GM19395 (cell line): ENCODE measurements at regions not wholly inside any gene's neighbourhood (a gene's known extent, or its start where the extent isn't known, plus 50 kb on each side); places are given as distances from the start of the nearest gene placed in this dataset.
"Not testable (repeated sequence)": the region's sequence is repeated elsewhere in the genome, so short reads cannot be mapped to it uniquely, and the experiment has no call there.

ENCODE experiments used
- ATAC-seq: cut with Tn5 transposase; IDR thresholded peaks from one replicate; pipeline ENCODE4 v1.9.1; 2021; ENCODE audit warnings: mild to moderate bottlenecking, moderate library complexity; ENCODE audit not compliant: unreplicated experiment

DNA sequence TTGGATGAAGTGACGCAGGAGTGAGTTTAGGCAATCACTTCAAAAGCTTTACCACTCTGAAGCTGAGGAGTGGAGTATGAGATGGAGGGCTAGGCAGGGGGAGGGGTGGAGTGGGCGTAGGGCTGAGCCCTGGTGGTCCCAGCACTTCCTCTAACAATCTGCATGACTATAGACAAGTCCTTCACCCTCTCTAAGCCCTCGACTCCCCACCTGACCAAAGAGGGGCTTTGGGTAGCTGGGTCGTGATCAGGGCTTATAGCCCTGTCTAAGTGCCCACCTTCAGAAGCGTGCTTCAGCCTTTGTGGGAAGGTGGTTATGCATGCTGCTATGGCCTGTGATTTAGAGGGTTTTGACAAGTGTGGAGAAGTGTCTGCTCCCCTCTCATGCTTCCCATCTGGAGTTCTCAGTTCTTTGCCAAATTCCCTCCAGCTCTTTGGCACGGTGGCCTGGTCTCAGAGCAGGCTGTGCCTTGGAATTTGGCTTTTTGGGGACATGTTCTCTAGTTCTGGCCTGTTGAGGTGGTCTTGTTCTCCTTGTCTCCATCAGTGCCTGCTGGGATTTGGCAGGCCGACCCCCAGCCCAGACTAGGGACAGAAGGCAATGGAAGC lies 53.0 kb downstream of the ACTBL2 start:
- ATAC-seq, result no peak

DNA sequence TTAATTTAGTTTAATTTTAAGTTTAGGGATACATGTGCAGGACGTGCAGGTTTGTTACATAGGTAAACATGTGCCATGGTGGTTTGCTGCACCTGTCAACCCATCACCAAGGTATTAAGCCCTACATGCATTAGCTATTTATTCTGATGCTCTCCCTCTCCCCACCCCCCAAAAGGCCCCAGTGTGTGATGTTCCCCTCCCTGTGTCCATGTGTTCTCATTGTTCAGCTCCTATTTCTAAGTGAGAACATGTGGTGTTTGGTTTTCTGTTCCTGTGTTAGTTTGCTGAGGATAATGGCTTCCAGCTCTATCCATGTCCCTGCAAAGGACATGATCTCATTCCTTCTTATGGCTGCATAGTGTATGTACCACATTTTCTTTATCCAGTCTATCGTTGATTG lies 53.6 kb downstream of the ACTBL2 start:
- not testable (repeated sequence) for ATAC-seq

DNA sequence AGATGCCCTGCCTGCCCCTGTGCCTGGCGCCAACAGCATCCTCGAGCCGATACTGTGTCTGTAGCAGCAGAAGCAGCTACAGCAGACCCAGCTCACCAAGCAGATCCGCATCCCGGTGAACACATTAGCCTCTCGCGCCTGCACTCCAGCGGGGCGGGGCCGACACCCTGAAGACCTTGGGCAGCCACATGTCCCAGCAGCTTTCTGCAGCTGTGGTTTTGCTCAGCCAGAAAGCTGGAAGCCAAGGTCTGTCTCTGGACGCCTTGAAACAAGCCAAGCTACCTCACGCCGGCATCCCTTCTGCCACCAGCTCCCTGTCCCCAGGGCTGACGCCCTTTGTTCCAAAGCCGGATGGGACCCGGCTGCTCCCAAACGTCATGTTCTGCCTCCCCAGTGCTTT lies 59.6 kb downstream of the ACTBL2 start:
- no peak for ATAC-seq

DNA sequence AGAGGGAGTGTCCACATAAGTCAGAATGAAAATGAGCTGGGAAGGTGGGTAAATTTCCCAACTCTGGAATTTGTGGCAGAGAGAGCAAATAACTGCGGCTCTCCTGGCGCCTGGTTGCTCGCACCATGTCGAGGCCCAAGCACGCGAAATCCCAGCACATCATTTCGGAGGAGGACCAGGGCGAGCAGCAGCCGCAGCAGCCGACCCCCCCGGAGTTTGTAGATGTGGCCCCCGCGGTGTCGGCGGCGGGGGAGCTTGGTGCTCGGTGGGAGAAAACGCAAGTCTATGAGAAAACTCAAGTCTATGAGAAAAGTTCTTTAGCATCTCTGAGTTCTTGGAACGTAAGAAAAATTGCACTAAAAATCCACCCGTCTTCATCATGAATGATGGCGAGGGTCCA lies 60.3 kb downstream of the ACTBL2 start:
- no peak for ATAC-seq

DNA sequence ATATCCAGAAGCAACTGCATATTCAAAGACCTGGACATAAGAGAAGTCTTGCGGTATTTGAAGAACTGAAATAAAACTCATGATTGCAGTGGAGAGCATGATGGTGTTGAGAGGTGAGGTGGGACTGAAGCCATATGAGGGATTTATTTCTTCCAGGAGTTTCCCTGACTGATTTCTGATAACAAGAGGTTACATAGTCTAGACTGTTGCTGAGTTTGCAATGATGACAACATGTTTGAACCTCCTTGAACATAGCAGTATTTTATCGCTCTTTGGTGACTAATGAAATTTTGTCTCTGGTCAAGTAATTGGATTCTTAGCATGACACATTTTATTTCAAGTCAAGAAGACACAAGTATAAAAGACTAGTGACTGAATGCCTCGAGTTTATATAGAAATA lies 61.8 kb downstream of the ACTBL2 start:
- no peak for ATAC-seq

DNA sequence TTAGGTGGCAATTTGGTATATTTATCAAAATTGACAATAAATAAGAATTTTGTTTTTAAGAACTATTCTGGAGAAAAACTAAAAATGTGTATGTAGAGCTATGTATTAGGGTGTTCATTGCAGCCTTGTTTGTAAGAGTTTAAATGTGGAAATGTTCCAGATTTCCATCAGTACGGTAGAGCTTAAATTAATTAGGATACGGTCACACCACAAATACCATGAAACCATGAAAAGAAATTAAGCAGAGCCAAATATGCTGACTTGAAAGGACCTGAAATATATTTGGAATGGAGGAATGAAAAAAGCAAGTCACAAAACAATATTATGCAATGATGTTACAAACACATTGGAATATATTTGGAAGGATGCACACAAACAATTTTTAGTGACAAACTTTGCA lies 64.6 kb downstream of the ACTBL2 start:
- no peak for ATAC-seq

DNA sequence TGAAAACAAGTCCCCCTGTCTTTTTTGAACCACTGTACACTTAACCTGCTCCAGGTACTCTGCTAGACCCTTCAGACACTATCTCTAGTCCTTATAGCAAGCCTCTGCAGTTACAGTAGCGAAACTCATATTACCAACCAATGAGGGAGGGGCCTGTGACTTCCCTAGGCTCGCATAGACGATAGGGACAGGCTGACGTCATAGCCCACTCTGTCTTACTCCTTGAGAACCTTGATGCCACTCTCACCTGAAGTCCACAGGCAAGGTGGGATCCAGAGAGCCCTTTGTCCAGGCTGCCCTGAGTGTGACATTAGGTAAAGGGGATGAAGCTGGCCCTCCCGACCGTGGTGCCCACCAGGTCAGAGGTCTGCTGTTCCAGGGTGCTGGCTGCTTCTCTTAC lies 65.3 kb downstream of the ACTBL2 start:
- ATAC-seq, result no peak

DNA sequence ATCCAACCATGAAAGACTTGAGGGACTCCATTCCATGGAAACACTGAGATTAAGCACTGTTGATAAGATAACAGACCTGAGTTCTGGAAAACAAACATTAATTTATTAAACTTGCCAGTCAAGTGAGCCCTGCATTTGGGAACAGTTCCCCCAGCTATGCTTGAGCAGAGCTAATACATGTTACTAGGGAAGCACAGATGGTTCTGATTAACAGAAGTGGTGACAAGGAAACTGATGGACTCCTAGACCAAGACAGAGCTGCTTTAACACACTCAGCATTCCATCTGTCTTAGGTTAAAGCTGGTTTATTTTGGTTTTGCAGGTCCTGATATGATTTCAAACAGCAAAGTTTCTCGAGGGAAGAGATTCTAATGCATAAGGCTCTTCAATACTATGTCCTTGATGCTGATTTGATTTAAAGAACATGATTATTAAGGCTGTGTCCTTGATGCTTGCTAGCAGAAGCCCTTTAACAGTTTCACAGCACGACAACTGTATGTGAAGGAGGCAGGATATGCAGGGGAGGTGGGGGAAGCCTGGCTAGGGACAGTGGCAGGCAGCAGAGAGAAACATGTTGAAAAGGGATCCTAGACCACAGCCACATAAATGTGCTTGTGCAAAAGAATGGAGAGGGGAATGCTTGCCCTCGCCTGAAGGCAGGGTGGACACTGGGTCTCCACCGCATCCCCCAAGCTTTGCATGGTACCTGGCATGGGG lies 66.2 kb downstream of the ACTBL2 start:
- no peak for ATAC-seq

DNA sequence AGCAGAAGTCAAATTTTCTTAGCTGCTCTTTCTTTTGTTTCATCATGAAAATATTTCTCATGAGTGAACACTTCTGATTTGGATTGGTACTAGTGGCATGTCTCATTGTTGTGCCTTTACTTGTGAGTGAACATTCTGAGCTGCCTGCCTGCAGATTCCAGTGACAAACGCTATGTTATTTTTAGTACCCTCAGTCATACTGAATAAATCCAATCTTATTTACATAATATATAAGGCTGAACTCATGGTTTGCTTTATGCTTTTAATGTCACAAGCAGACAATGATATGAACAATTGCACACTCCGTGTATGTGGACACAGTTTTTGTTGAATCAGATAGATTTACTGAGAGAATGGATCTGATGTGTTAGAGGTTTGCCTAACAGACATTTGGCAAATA lies 67.8 kb downstream of the ACTBL2 start:
- ATAC-seq, result no peak

DNA sequence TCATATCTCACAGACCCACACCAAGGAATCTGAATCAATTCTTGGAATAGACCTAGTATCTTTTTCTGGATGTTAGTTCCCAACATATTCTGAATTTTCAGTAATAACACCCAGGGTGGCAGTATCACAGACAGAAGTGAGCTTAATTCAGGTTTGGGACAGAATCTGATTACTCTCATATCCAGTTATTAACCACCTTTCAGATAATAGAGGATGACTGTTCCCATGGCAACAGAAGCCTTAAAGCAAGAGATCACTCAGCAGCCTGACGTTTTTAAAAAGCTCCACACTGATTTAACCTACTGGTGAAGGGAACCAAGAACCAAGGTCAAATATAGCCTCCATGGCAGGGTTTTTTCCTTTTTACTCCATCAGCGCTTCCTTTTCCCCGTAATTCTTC lies 68.4 kb downstream of the ACTBL2 start:
- ATAC-seq, result no peak

DNA sequence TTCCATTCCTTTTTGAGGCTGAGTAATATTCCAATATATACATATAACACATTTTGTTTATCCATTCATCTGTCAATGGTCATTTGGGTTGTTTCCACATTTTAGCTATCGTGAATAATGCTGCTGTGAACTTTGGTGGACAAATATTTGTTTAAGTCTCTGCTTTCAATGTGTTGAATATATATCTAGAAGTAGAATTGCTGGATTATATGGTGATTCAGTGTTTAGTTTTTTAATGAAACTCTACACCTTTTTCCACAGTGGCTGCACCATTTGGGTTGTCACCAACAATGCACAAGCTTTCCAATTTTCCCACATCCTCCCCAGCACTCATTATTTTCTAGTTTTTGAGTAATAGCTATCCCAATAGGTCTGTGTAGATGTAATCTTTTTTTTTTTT lies 69.5 kb downstream of the ACTBL2 start:
- ATAC-seq, result no peak

DNA sequence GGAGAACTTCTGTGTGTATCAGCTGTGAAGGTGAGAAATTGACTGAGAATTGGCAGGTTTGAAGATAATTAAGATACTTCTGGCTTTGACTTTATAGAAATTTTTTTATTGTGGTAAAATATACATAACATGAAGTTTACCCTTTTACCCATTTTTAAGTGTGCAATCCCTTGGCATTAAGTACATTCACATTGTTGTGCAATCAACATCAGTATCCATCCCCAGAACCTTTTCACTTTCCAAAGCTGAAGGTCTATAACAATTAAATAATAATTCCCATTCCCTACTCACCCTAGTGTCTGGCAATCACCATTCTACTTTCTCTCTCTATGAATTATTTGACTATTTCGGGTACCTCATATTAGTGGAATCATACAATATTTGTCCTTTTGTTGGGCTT lies 69.9 kb downstream of the ACTBL2 start:
- ATAC-seq, result no peak

DNA sequence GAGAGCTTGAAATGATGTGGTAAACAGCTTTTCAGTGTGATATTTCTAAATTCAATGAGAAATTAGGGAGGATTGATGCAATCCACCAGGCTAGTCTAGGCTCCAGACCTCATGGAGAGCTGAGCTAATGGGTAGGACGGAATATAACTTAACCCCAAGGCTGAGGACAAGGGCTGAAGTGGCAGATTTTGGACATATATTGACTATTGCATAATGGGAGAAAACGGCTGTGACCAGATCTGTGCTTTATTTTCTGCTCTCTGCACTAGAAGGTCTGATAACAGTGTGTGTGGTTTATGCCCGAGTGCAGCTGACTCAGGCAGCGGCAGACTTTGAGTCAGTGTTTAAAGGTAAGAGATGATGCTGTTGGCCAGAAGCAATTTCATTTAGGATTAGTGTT lies 70.6 kb downstream of the ACTBL2 start:
- ATAC-seq, result no peak

DNA sequence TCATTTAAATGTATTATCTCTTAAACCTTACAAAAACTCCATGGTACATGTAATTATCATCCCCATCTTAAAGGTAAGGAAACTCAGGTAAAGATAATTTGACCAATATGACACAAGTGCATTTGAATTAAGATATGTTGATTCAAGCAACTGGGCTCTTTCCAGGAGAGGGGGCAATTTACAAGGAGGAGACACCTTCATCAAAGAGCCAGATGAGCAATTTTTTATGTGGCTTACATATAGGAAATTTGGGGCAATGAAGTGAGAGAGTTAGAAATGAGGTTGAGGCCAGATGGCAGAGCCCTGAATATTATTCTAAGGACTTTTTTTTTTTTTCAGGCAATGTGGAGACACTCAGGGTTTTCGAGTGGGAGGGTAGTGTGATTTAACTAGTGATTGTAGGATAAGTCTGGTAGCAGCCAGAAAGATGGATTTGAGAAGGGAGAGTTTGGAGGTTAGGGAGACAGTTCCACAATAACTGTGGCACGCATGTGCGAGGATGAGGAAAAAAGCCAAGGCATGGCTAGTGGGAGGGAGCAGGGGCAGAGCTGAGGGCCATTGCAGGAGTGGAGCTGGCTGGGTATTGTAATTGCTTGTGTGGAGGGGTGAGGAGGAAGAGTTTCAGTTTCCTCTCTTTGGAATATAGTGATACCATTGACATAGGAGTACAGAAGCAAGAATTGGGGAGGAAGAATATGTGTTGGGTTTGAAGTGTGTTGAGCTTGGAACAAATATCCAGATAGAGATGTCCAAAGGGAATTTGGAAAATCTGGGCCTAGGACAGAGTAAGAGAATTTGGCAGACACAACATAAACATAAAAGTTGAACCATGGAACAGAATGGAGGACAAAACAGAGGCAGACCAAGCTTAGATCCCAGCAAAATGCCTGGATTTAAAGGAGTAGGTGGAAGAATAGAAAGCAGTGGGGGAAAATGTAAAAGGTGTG lies 72.0 kb downstream of the ACTBL2 start:
- no peak for ATAC-seq

DNA sequence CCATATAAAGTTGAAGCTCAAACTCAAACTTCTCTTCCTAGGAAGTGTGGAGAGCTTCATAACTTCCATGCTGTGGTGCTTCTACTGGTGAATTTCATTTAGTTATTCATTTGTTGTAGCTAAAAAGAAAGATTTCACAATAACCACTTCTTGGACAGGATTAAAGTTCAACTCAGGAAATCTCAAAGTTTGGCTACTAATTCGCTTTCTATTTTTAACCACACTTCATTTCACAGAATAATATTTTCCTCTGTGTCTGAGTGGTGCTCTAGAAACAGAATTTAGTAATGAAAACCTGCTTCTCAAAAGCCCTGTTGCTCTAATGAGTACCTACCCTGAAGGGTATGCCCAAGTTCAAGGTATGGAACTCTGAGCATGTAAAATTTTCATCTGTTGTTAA lies 73.9 kb downstream of the ACTBL2 start:
- ATAC-seq, result no peak

DNA sequence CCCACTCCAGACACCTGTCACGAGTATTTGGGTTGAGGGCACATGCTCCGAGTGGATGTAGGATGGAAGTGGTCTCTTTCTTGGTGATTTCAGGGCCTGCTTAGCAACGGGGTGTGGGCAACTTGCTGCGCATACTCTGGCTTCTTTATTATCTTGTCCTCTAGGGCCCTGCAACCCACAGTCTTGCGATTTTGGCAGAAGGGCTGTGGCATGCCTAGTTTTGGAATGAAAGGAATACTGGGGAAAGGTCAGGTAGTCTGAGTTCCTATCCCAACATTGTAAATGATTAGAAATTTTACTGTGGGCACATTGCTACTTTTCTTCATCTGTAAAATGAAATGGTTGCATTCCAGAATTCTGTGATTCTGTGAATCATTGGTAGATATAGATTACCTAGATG lies 74.3 kb downstream of the ACTBL2 start:
- ATAC-seq, result no peak

DNA sequence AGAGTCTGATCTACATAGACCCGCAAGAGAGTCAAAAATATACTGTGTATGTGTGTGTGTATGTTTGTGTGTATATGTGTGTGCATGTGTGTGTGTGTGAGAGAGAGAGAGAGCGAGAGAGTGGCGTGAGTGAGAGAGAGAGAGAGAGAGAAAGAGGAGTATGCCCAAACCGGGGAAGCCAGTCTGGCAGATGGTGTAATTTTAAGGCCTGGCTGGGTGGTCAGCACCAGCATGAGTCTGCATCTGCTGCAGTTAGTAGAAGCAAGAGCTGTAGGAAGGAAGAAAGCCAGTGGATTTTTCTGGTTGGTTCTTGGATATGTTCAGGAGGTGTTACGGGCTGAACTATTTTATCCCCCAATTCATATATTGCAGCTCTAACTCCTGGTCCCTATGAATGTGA lies 75.2 kb downstream of the ACTBL2 start:
- ATAC-seq, result no peak

DNA sequence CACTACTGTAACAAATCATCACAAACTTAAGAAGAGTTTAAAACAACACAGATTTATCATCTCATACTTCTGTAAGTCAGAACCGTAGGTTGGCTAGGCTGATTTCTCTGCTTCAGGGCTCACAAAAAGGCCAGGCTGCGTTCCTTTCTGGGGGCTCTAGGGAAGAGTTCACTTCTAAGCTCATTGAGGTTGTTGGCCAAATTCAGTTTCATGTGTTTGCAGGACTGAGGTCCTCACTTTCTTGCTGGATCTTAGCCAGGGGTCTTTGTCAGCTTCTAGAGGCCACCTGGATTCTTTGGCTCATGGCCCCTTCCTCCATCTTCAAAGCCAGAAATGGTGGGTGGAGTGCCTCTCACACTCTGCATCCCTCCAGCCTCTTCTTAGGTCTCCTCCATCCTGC lies 76.0 kb downstream of the ACTBL2 start:
- no peak for ATAC-seq

DNA sequence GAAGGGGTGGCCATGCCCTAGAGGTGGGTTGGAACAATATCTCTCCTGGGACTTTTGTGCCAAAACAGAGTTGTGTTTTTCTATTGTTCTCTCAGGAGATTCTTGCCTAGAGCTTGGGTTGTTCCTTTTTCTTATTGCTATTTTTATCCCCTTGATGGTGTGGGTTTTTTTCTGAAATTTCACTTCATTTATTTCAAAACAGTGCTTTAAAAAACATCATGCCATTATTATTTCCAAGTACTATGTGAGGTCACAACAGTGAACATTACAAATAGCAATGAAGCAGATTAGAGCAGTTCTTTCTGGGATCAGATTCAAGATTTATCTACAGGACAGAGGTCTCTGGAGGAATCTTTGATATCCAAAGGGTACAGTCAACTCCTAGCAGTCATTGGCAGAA lies 76.6 kb downstream of the ACTBL2 start:
- no peak for ATAC-seq

DNA sequence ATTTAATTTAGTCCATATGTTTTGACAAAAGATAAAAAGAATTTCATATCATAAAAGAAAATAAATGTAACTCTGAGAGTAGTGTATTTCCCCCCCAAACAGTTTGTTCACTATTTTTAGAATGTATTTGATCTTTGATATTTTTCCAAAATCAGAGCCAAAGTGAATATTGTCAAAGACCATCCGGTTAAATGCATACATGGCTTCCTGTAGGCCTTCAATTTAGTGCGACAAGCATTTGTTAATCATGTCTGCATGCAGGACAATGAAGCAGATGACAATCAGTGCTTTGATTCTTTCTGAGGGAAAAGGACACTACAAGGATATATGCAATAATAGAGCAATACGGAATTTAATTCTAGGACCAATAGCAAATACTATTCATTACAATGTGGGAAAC lies 79.8 kb downstream of the ACTBL2 start:
- no peak for ATAC-seq

DNA sequence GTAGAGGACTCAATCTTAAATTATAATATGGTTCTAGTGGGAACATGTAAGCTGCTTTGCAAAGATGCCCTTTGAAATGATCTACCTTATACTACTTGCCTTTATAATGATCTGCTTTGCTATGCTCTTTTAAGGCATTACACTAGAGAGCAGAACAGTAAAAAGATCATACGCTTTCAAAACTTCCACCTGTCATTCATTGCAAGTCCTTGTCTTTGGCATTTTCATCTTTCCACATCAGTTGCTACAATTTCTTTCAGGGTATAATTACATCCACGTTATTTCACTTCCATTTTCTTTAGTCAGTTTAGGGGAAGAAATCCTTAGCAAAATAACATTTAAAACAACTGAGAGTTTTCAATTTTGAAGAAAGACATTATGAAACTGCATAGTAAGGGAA lies 80.3 kb downstream of the ACTBL2 start:
- ATAC-seq, result no peak
